ENCODE measurements at regions not wholly inside any gene's neighbourhood (a gene's known extent, or its start where the extent isn't known, plus 50 kb on each side); places are given as distances from the start of the nearest gene placed in this dataset.

DNA sequence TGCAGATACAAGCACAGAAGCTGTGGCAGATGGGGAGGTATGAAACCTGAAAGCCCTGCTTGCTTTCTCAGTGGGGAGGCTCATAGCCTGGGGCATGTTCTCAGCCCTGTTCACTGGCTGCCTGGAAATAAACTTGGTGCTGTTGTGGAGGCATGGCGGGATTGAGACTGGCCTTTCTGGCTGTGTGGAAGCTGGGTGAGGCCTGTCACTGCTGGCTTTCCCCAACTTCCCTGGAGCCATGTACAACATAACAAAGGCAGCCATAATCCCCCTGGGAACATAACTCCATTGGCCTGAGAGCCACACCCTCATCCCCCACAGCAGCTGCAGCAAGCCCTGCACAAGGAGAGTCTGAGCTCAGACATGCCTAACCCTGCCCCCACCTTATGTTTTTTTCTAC lies 237.7 kb upstream of the TLL1 start:
- Histone ChIP-seq H3K36me3 (no peaks in the 10 kb centered on the region), H3K9me3 (no peaks in the 10 kb centered on the region), H3K4me1 (no peaks in the 10 kb centered on the region), H3K27me3 (no peaks in the 10 kb centered on the region), H3K27ac (no peak overlapping the region), H3K4me3 (no peak overlapping the region)
- TF ChIP-seq, protein P1, sequence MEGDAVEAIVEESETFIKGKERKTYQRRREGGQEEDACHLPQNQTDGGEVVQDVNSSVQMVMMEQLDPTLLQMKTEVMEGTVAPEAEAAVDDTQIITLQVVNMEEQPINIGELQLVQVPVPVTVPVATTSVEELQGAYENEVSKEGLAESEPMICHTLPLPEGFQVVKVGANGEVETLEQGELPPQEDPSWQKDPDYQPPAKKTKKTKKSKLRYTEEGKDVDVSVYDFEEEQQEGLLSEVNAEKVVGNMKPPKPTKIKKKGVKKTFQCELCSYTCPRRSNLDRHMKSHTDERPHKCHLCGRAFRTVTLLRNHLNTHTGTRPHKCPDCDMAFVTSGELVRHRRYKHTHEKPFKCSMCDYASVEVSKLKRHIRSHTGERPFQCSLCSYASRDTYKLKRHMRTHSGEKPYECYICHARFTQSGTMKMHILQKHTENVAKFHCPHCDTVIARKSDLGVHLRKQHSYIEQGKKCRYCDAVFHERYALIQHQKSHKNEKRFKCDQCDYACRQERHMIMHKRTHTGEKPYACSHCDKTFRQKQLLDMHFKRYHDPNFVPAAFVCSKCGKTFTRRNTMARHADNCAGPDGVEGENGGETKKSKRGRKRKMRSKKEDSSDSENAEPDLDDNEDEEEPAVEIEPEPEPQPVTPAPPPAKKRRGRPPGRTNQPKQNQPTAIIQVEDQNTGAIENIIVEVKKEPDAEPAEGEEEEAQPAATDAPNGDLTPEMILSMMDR (IDR thresholded peaks at IDR 0.05): no peak
- intact Hi-C loops (cut with DNase I): no loop called here
- no peak for DNase-seq (ENCODE audit: low spot score in 2 of 2)

DNA sequence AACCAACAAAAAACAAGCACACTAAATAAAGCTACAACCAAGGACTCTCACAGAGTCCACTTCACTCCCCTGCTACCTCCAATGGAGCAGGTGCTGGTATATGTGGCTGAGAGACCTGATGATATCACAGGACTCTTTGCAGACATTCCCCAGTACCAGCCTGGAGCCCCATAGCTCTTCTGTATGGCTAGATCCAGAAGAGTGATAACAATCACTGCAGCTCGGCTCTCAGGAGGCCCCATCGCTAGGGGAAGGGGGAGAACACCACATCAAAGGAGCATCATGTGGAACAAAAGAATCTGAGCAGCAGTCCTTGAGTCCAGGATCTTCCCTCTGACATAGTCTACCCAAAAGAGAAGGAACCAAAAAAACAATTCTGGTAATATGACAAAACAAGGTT lies 237.1 kb upstream of the TLL1 start:
- intact Hi-C loops (cut with DNase I): no loop called here
- DNase-seq (ENCODE audit: low spot score in 2 of 2): no peak

GRCh38 chr4:165651901-165652300 lies 221.1 kb upstream of the TLL1 start:
- Histone ChIP-seq H3K4me1 (no peaks in the 10 kb centered on the region), H3K9me3 (no peaks in the 10 kb centered on the region), H3K27me3 (no peaks in the 10 kb centered on the region), H3K36me3 (no peaks in the 10 kb centered on the region), H3K4me3 (no peak overlapping the region), H3K27ac (no peak overlapping the region)
- intact Hi-C loops (cut with DNase I): no loop called here
- no peak for DNase-seq (ENCODE audit: low spot score in 2 of 2)
- TF ChIP-seq, protein P1 (IDR thresholded peaks at IDR 0.05): no peak

More for the DNA sequence above, 237.1 kb upstream of the TLL1 start:
- no peaks in the 10 kb centered on the region for H3K27me3 ChIP-seq
- no peak overlapping the region for H3K27ac ChIP-seq
- no peaks in the 10 kb centered on the region for H3K9me3 ChIP-seq
- H3K4me1 ChIP-seq: no peaks in the 10 kb centered on the region
- TF ChIP-seq, protein P1 (IDR thresholded peaks at IDR 0.05): no peak
- H3K4me3 ChIP-seq: no peak overlapping the region
- no peaks in the 10 kb centered on the region for H3K36me3 ChIP-seq

GRCh38 chr4:165654556-165654955 lies 218.5 kb upstream of the TLL1 start:
- intact Hi-C loops (cut with DNase I): no loop called here
- no peak for DNase-seq (ENCODE audit: low spot score in 2 of 2)

GRCh38 chr4:165656399-165656798 lies 216.6 kb upstream of the TLL1 start:
- Histone ChIP-seq H3K36me3 (no peaks in the 10 kb centered on the region), H3K27ac (no peak overlapping the region), H3K4me1 (no peaks in the 10 kb centered on the region), H3K4me3 (no peak overlapping the region), H3K27me3 (no peaks in the 10 kb centered on the region), H3K9me3 (no peaks in the 10 kb centered on the region)
- no peak for DNase-seq (ENCODE audit: low spot score in 2 of 2)
- intact Hi-C loops (cut with DNase I): no loop called here
- TF ChIP-seq, protein P1 (IDR thresholded peaks at IDR 0.05): no peak

More at GRCh38 chr4:165654556-165654955, 218.5 kb upstream of the TLL1 start:
- Histone ChIP-seq H3K36me3 (no peaks in the 10 kb centered on the region), H3K4me1 (no peaks in the 10 kb centered on the region), H3K27ac (no peak overlapping the region), H3K9me3 (no peaks in the 10 kb centered on the region), H3K27me3 (no peaks in the 10 kb centered on the region), H3K4me3 (no peak overlapping the region)
- TF ChIP-seq, protein P1 (IDR thresholded peaks at IDR 0.05): no peak

- intact Hi-C loops (cut with DNase I): no loop called here
- no peak for DNase-seq (ENCODE audit: low spot score in 2 of 2)
- H3K4me1 ChIP-seq: no peaks in the 10 kb centered on the region
- H3K4me3 ChIP-seq: no peak overlapping the region
- H3K36me3 ChIP-seq: no peaks in the 10 kb centered on the region
- no peak overlapping the region for H3K27ac ChIP-seq
- no peaks in the 10 kb centered on the region for H3K9me3 ChIP-seq
- TF ChIP-seq, protein P1 (IDR thresholded peaks at IDR 0.05): no peak
- no peaks in the 10 kb centered on the region for H3K27me3 ChIP-seq
Observed at GRCh38 chr4:165656829-165657490, 216.1 kb upstream of the TLL1 start.

All from ascending aorta (tissue), 2 donors.